ENCODE measurements at regions not wholly inside any gene's neighbourhood (a gene's known extent, or its start where the extent isn't known, plus 50 kb on each side); places are given as distances from the start of the nearest gene placed in this dataset.

- FAIRE-seq (no peak), ATAC-seq (no peak), DNase-seq (ENCODE audit: low spot score) (no peak)
- no peak overlapping the region for H2AFZ ChIP-seq (ENCODE audit: low read length)
- H3K27ac ChIP-seq (ENCODE audit: extremely low read length, insufficient read depth, low read length) = no peak overlapping the region
- BruUV-seq (replicated peaks) = no TSS peak
- H3K4me2 ChIP-seq (ENCODE audit: low read depth, low read length) = no peak overlapping the region
- H4K20me1 ChIP-seq (ENCODE audit: insufficient read depth, low read length) = no peaks in the 10 kb centered on the region
- no peak overlapping the region for H3K9ac ChIP-seq (ENCODE audit: insufficient read depth, low read depth, low read length)
- H3K4me3 ChIP-seq (replicated peaks in 1 of 3; ENCODE audit: insufficient read depth in 1 of 3, low read depth in 2 of 3, low read length in 3 of 3) = no peak overlapping the region
- H3K9me3 ChIP-seq (ENCODE audit: low read length) = no peaks in the 10 kb centered on the region
- H3K36me3 ChIP-seq (replicated peaks in 1 of 2; ENCODE audit: control insufficient read depth in 1 of 2, insufficient read depth in 2 of 2, low read length in 2 of 2) = no peaks in the 10 kb centered on the region
- peaks cover 9 to 53% of the 10 kb centered on the region in 2 experiments; a peak in 4 of 5 replicates for H3K27me3 ChIP-seq (ENCODE audit: control insufficient read depth in 1 of 2, insufficient read depth in 2 of 2, low read length in 2 of 2)
- CTCF ChIA-PET (ENCODE audit: low intra/inter-chr PET ratio, low total read pairs) = no interaction called here
- no peaks in the 10 kb centered on the region for H3K79me2 ChIP-seq (ENCODE audit: insufficient read depth, low read length)
- H3K4me1 ChIP-seq (ENCODE audit: insufficient read depth, low read length) = peaks cover 7% of the 10 kb centered on the region
- POLR2A ChIA-PET = no interaction called here
- intact Hi-C loops (cut with micrococcal nuclease; ENCODE audit: unreplicated experiment) = no loop called here
- TF ChIP-seq ZNF616 (CRISPR knock-in tag; IDR thresholded peaks at IDR 0.05; ENCODE audit: low read depth) = no peak
- TF ChIP-seq ZBTB3 (CRISPR knock-in tag; IDR thresholded peaks at IDR 0.05; ENCODE audit: borderline replicate concordance, low read depth) = no peak
- in situ Hi-C loops (cut with HindIII; ENCODE audit: extremely low pct_ligation_motif_present, low pct_unique_long_range_greater_than_20kb) = no loop called here
- 45% methylated on average over 5 of the region's 5 CpGs for WGBS (ENCODE audit: low lambda C conversion rate)
These were observed 174.5 kb downstream of the GLI2 start for GRCh38 chr2:120910164-120910563.

GRCh38 chr2:120910956-120911951, 175.6 kb downstream of the GLI2 start:
- FAIRE-seq = no peak
- H4K20me1 ChIP-seq (ENCODE audit: insufficient read depth, low read length) = no peaks in the 10 kb centered on the region
- no TSS peak for BruUV-seq (replicated peaks)
- intact Hi-C loops (cut with micrococcal nuclease; ENCODE audit: unreplicated experiment) (no loop called here), in situ Hi-C loops (cut with HindIII; ENCODE audit: extremely low pct_ligation_motif_present, low pct_unique_long_range_greater_than_20kb) (no loop called here)
- ChIA-PET POLR2A (no interaction called here), CTCF (ENCODE audit: low intra/inter-chr PET ratio, low total read pairs) (no interaction called here)
- TF ChIP-seq KAT8 (CRISPR knock-in tag; IDR thresholded peaks at IDR 0.05) = no peak
- no peak for TF ChIP-seq NFE2 (CRISPR knock-in tag; IDR thresholded peaks at IDR 0.05)
- no peak for TF ChIP-seq SIN3A (IDR thresholded peaks at IDR 0.05; ENCODE audit: borderline replicate concordance, low read depth, low read length)
- TF ChIP-seq SMYD3 (CRISPR knock-in tag; IDR thresholded peaks at IDR 0.05) = no peak
- TF ChIP-seq NR2C2 (CRISPR knock-in tag; IDR thresholded peaks at IDR 0.05; ENCODE audit: borderline replicate concordance) = no peak
- no peak for TF ChIP-seq ATF7 (IDR thresholded peaks at IDR 0.05)
- TF ChIP-seq ATF7 (CRISPR knock-in tag; IDR thresholded peaks at IDR 0.05) = no peak
- no peak for TF ChIP-seq PAWR (CRISPR knock-in tag; IDR thresholded peaks at IDR 0.05; ENCODE audit: borderline replicate concordance)
- peaks cover 12 to 62% of the 10 kb centered on the region in 2 experiments for H3K27me3 ChIP-seq (ENCODE audit: control insufficient read depth in 1 of 2, insufficient read depth in 2 of 2, low read length in 2 of 2)
- no peak for ATAC-seq
- H3K36me3 ChIP-seq (replicated peaks in 1 of 2; ENCODE audit: control insufficient read depth in 1 of 2, insufficient read depth in 2 of 2, low read length in 2 of 2) = no peaks in the 10 kb centered on the region
- no peaks in the 10 kb centered on the region for H3K9me3 ChIP-seq (ENCODE audit: low read length)
- H3K4me2 ChIP-seq (ENCODE audit: low read depth, low read length) = no peak overlapping the region
- peaks cover 10% of the 10 kb centered on the region for H3K4me1 ChIP-seq (ENCODE audit: insufficient read depth, low read length)
- no peak for DNase-seq (ENCODE audit: low spot score)
- no peaks in the 10 kb centered on the region for H3K79me2 ChIP-seq (ENCODE audit: insufficient read depth, low read length)
- H3K4me3 ChIP-seq (replicated peaks in 1 of 3; ENCODE audit: insufficient read depth in 1 of 3, low read depth in 2 of 3, low read length in 3 of 3) = no peak overlapping the region
- H2AFZ ChIP-seq (ENCODE audit: low read length) = no peak overlapping the region
- H3K9ac ChIP-seq (ENCODE audit: insufficient read depth, low read depth, low read length) = no peak overlapping the region
- no peak overlapping the region for H3K27ac ChIP-seq (ENCODE audit: extremely low read length, insufficient read depth, low read length)
- 36% methylated on average over 16 of the region's 16 CpGs for WGBS (ENCODE audit: low lambda C conversion rate)

All from HepG2 (cell line).